Esophagus muscularis mucosa (tissue), 4 donors: ENCODE measurements at regions not wholly inside any gene's neighbourhood (a gene's known extent, or its start where the extent isn't known, plus 50 kb on each side); places are given as distances from the start of the nearest gene placed in this dataset.

ENCODE experiments used
- EP300 ChIP-seq: sonication (generic); formaldehyde crosslinking; IDR thresholded peaks from one replicate; pipeline ENCODE4 v1.6.1; 2017; ENCODE audit warnings: antibody characterized with exemption
- POLR2A ChIP-seq: fragments of 450-650 bp; IDR thresholded peaks from one replicate; pipeline ENCODE4 v1.6.1; 2017; ENCODE audit warnings: antibody characterized with exemption, moderate library complexity, mild to moderate bottlenecking, low read depth
- TF ChIP-seq, protein P1 (sequence below), 3 experiments: fragments of 200-600 bp in 2 of 3; fragments of 450-650 bp in 1 of 3; sonication (generic) in 2 of 3; IDR thresholded peaks; one replicate each; pipeline ENCODE4 v1.5.1; 2017 to 2019; ENCODE audit warnings: antibody characterized with exemption in 3 of 3, mild to moderate bottlenecking in 2 of 3, moderate library complexity in 1 of 3

DNA sequence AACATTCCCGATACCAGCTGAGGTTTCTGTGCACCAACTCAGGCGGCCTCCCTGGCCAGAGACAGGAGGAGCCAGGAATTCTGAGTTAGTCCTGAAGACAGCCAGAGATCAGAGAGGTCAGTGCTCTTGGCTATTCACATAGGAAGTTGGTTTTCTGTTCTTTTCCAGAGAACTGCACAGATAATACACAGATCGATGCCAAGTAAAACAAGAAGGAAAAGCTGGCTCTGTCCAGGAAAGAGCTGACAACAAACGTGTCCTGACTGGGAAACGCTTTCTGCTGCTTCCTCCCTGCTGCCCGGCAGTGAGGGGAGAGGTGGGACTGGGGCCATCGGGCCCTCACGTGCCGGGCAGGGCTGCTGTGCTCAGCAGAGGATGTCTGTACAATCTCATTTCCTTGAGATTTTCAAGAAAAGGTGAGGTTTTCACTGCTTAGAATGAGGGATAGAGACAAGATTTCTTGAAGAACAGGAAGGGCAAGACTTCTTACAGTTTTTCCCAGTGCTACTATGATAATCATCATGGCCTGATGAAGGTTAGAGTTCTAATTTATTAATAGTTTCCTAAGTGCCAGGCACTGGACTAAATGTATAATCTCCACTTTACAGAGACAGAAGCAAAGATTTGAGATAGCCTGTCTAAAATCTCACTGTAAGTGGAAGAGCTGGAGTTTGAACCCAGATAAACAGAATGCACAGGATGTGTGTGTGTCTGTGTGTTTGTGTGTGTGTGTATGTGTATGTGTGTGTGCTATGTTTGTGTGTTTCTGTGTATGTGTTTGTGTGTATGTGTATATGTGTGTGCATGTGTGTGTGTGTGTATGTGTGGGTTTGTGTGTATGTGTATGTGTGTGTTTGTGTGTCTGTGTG is 211.0 kb upstream of the RAB4A start:
- TF ChIP-seq, protein P1, sequence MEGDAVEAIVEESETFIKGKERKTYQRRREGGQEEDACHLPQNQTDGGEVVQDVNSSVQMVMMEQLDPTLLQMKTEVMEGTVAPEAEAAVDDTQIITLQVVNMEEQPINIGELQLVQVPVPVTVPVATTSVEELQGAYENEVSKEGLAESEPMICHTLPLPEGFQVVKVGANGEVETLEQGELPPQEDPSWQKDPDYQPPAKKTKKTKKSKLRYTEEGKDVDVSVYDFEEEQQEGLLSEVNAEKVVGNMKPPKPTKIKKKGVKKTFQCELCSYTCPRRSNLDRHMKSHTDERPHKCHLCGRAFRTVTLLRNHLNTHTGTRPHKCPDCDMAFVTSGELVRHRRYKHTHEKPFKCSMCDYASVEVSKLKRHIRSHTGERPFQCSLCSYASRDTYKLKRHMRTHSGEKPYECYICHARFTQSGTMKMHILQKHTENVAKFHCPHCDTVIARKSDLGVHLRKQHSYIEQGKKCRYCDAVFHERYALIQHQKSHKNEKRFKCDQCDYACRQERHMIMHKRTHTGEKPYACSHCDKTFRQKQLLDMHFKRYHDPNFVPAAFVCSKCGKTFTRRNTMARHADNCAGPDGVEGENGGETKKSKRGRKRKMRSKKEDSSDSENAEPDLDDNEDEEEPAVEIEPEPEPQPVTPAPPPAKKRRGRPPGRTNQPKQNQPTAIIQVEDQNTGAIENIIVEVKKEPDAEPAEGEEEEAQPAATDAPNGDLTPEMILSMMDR (IDR thresholded peaks at IDR 0.05): no peak
- TF ChIP-seq POLR2A: no peak
- TF ChIP-seq EP300: peak; percentile 73
